ACHN (cell line): ENCODE measurements at regions not wholly inside any gene's neighbourhood (a gene's known extent, or its start where the extent isn't known, plus 50 kb on each side); places are given as distances from the start of the nearest gene placed in this dataset.
A peak's percentile ranks its signal among the peaks of the same experiment; 100 is the strongest.

Experiments
- DNase-seq: peaks from one replicate; pipeline ENCODE4 v3.0.0-alpha.2; 2015
- in situ Hi-C: cut with HindIII; loops from 2 replicates; pipeline ENCODE4 v1.10.0; 2017; ENCODE audit warnings: low sequenced_read_pairs, low pct_ligation_motif_present, low pct_unique_long_range_greater_than_20kb

- in situ Hi-C loops: no loop called here
- no peak for DNase-seq
Observed at GRCh38 chr18:68314403-68314802, 400.5 kb downstream of the TMX3 start.

- in situ Hi-C loops: no loop called here
- DNase-seq: no peak
Observed at GRCh38 chr18:68301441-68301840, 413.5 kb downstream of the TMX3 start.

GRCh38 chr18:68299906-68300305 lies 415.0 kb downstream of the TMX3 start:
- in situ Hi-C loops: no loop called here
- no peak for DNase-seq

GRCh38 chr18:68298330-68298729 lies 416.6 kb downstream of the TMX3 start:
- DNase-seq: no peak
- in situ Hi-C loops: no loop called here

- in situ Hi-C loops: no loop called here
- DNase-seq: no peak
Observed at GRCh38 chr18:68288408-68288807, 426.5 kb downstream of the TMX3 start.

GRCh38 chr18:68284236-68284780 lies 430.6 kb downstream of the TMX3 start:
- no peak for DNase-seq
- in situ Hi-C loops: no loop called here

- in situ Hi-C loops: no loop called here
- no peak for DNase-seq
Observed at GRCh38 chr18:68283834-68284233, 431.1 kb downstream of the TMX3 start.

- in situ Hi-C loops: no loop called here
Observed at GRCh38 chr18:68282232-68282631, 432.7 kb downstream of the TMX3 start.

GRCh38 chr18:68275616-68276015 lies 439.3 kb downstream of the TMX3 start:
- in situ Hi-C loops: no loop called here
- peak; percentile 6 for DNase-seq

More at GRCh38 chr18:68282232-68282631, 432.7 kb downstream of the TMX3 start:
- no peak for DNase-seq

GRCh38 chr18:68270017-68270416 lies 444.9 kb downstream of the TMX3 start:
- no peak for DNase-seq
- in situ Hi-C loops: no loop called here

GRCh38 chr18:68267583-68267982 lies 447.3 kb downstream of the TMX3 start:
- no peak for DNase-seq
- in situ Hi-C loops: no loop called here

GRCh38 chr18:68263481-68263880 lies 451.4 kb downstream of the TMX3 start:
- DNase-seq: no peak
- in situ Hi-C loops: no loop called here

- DNase-seq: no peak
- in situ Hi-C loops: no loop called here
Observed at GRCh38 chr18:68262690-68263294, 452.1 kb downstream of the TMX3 start.

GRCh38 chr18:68256418-68257067 lies 458.4 kb downstream of the TMX3 start:
- in situ Hi-C loops: no loop called here
- no peak for DNase-seq

GRCh38 chr18:68244786-68245185 lies 470.1 kb downstream of the TMX3 start:
- no peak for DNase-seq
- in situ Hi-C loops: no loop called here

- no peak for DNase-seq
- in situ Hi-C loops: no loop called here
Observed at GRCh38 chr18:68241881-68242280, 473.0 kb downstream of the TMX3 start.

- in situ Hi-C loops: no loop called here
- no peak for DNase-seq
Observed at GRCh38 chr18:68234676-68235075, 480.2 kb downstream of the TMX3 start.

GRCh38 chr18:68234131-68234530 lies 480.8 kb downstream of the TMX3 start:
- DNase-seq: no peak
- in situ Hi-C loops: no loop called here

GRCh38 chr18:68233018-68233417 lies 481.9 kb downstream of the TMX3 start:
- DNase-seq: no peak
- in situ Hi-C loops: no loop called here

- in situ Hi-C loops: no loop called here
- DNase-seq: no peak
Observed at GRCh38 chr18:68229351-68229750, 485.6 kb downstream of the TMX3 start.
